ENCODE measurements at regions not wholly inside any gene's neighbourhood (a gene's known extent, or its start where the extent isn't known, plus 50 kb on each side); places are given as distances from the start of the nearest gene placed in this dataset.

- Histone ChIP-seq H2AFZ (ENCODE audit: low read depth, low read length, poor library complexity, severe bottlenecking) (no peak overlapping the region), H3K9ac (ENCODE audit: low read length) (no peak overlapping the region), H3K4me2 (ENCODE audit: low read length) (no peak overlapping the region), H3K79me2 (ENCODE audit: insufficient read depth, low read length) (no peaks in the 10 kb centered on the region), H3K4me1 (ENCODE audit: control insufficient read depth in 1 of 2, insufficient read depth in 2 of 2, low read length in 2 of 2) (no peaks in the 10 kb centered on the region), H3K36me3 (ENCODE audit: control insufficient read depth in 1 of 2, insufficient read depth in 2 of 2, low read length in 2 of 2) (no peaks in the 10 kb centered on the region), H3K27ac (ENCODE audit: low read depth, low read length) (no peak overlapping the region), H3K9me3 (ENCODE audit: control insufficient read depth in 1 of 2, insufficient read depth in 1 of 2, low read depth in 1 of 2, low read length in 2 of 2) (no peaks in the 10 kb centered on the region), H4K20me1 (ENCODE audit: insufficient read depth) (no peaks in the 10 kb centered on the region), H3K9me2 (ENCODE audit: insufficient read depth) (no peaks in the 10 kb centered on the region), H3K4me3 (replicated peaks in 1 of 2; ENCODE audit: low read depth in 1 of 2, low read length in 2 of 2) (no peak overlapping the region), H3K27me3 (ENCODE audit: insufficient read depth, low read length) (peaks cover 17% of the 10 kb centered on the region)
- POLR2A ChIA-PET, result no interaction called here
- CTCF ChIA-PET, result no interaction called here
- ATAC-seq (no peak), DNase-seq (ENCODE audit: low read depth, low spot score) (no peak)
- no TSS peak for BruUV-seq (replicated peaks)
- intact Hi-C loops (cut with micrococcal nuclease), result loop anchor here (1.0 kb wide), 1 partner anchor 27 kb away; no protein-coding TSS in a partner anchor
- no peak for TF ChIP-seq JUND (IDR thresholded peaks at IDR 0.05)
- TF ChIP-seq REST (IDR thresholded peaks at IDR 0.05; ENCODE audit: low read depth), result no peak
- no peak for TF ChIP-seq ATF3 (IDR thresholded peaks at IDR 0.05)
- no peak for TF ChIP-seq SP1 (IDR thresholded peaks at IDR 0.05; ENCODE audit: low read depth)
- no peak for TF ChIP-seq CBX3 (IDR thresholded peaks at IDR 0.05; ENCODE audit: low read depth)
- TF ChIP-seq SIN3A (IDR thresholded peaks at IDR 0.05; ENCODE audit: low read depth), result no peak
- no peak for TF ChIP-seq CTCF (IDR thresholded peaks at IDR 0.05 in 2 of 3, conservative IDR thresholded peaks at IDR 0.05 in 1 of 3; ENCODE audit: borderline replicate concordance in 1 of 3, insufficient read depth in 1 of 3, low read depth in 2 of 3, low read length in 2 of 3)
- TF ChIP-seq EZH2 (IDR thresholded peaks at IDR 0.05), result no peak
- TF ChIP-seq EGR1 (IDR thresholded peaks at IDR 0.05; ENCODE audit: low read depth), result no peak
- no peak for TF ChIP-seq EZH2phosphoT487 (IDR thresholded peaks at IDR 0.05; ENCODE audit: borderline replicate concordance)
- TF ChIP-seq ZNF274 (IDR thresholded peaks at IDR 0.05; ENCODE audit: low read depth, low read length), result no peak
- TF ChIP-seq YY1 (IDR thresholded peaks at IDR 0.05; ENCODE audit: extremely low read depth, insufficient replicate concordance, low read depth, low read length), result no peak
- TF ChIP-seq POLR2A (IDR thresholded peaks at IDR 0.05; ENCODE audit: borderline replicate concordance, extremely low read depth, insufficient read depth, insufficient read length), result no peak
- TF ChIP-seq ZFX (IDR thresholded peaks at IDR 0.05), result no peak
- no peak for TF ChIP-seq ZBTB33 (IDR thresholded peaks at IDR 0.05; ENCODE audit: extremely low read depth, insufficient replicate concordance, low read length)
- TF ChIP-seq SRF (IDR thresholded peaks at IDR 0.05; ENCODE audit: low read depth), result no peak
- no peak for TF ChIP-seq ELF1 (IDR thresholded peaks at IDR 0.05; ENCODE audit: borderline replicate concordance, low read depth)
- no peak for TF ChIP-seq FOSL1 (IDR thresholded peaks at IDR 0.05; ENCODE audit: low read depth)
- no peak for TF ChIP-seq POLR2AphosphoS5 (IDR thresholded peaks at IDR 0.05; ENCODE audit: low read depth, low read length)
- RAD21 ChIA-PET (ENCODE audit: low non-redundant PET in 1 of 2, low total read pairs in 2 of 2, uncharacterized antibody in 2 of 2, unreplicated experiment in 2 of 2), result no interaction called here
Observed at GRCh38 chr1:70790232-70790923, 257.2 kb downstream of the PTGER3 start.

Measured in HCT116 (cell line).